ENCODE measurements at regions not wholly inside any gene's neighbourhood (a gene's known extent, or its start where the extent isn't known, plus 50 kb on each side); places are given as distances from the start of the nearest gene placed in this dataset.

GRCh38 chr5:98714710-98715288 lies 58.7 kb upstream of the RGMB start:
- Histone ChIP-seq H3K9me3 (no peaks in the 10 kb centered on the region), H3K36me3 (ENCODE audit: control insufficient read depth in 2 of 2, extremely low read depth in 1 of 2, insufficient read depth in 1 of 2, low read length in 1 of 2) (no peaks in the 10 kb centered on the region), H3K27ac (ENCODE audit: low read length) (no peak overlapping the region), H3K4me3 (ENCODE audit: control insufficient read depth in 1 of 2, extremely low read depth in 1 of 2, low read length in 1 of 2) (no peak overlapping the region), H3K27me3 (replicated peaks in 1 of 2; ENCODE audit: control insufficient read depth in 2 of 2, extremely low read depth in 1 of 2, insufficient read depth in 2 of 2, low read length in 1 of 2) (no peaks in the 10 kb centered on the region), H3K4me1 (ENCODE audit: control insufficient read depth in 1 of 2, extremely low read depth in 1 of 2, insufficient read depth in 2 of 2, low read length in 2 of 2) (no peaks in the 10 kb centered on the region)
- ATAC-seq (replicated peaks in 1 of 4): no peak
- no peaks in the 10 kb centered on the region for H3K4me1 Mint-ChIP-seq
- CTCF ChIA-PET: interaction anchor here in 1 of 2 donors (0.8 kb wide), 1 partner anchor 111 kb away, joined by 4 read pairs; no protein-coding TSS in a partner anchor
- H3K9me3 Mint-ChIP-seq: peaks cover 0 to 9% (median 9%) of the 10 kb centered on the region in 3 donors
- no peak overlapping the region for H3K4me3 Mint-ChIP-seq
- H3K27me3 Mint-ChIP-seq: peaks cover 10 to 32% of the 10 kb centered on the region in 2 donors
- WGBS (ENCODE audit: insufficient coverage): 40% methylated on average over 1 of the region's 3 CpGs
- no peaks in the 10 kb centered on the region for H3K36me3 Mint-ChIP-seq
- H3K27ac Mint-ChIP-seq: no peak overlapping the region
- POLR2A ChIA-PET: no interaction called here
- no peak for DNase-seq

GRCh38 chr5:98721231-98721928 lies 52.1 kb upstream of the RGMB start:
- ATAC-seq (replicated peaks in 1 of 4): no peak
- CTCF ChIA-PET: interaction anchor here in 1 of 2 donors (0.6 kb wide), 1 partner anchor 75 kb away, joined by 3 read pairs; no protein-coding TSS in a partner anchor
- Histone ChIP-seq H3K27me3 (replicated peaks in 1 of 2; ENCODE audit: control insufficient read depth in 2 of 2, extremely low read depth in 1 of 2, insufficient read depth in 2 of 2, low read length in 1 of 2) (no peaks in the 10 kb centered on the region), H3K4me1 (ENCODE audit: control insufficient read depth in 1 of 2, extremely low read depth in 1 of 2, insufficient read depth in 2 of 2, low read length in 2 of 2) (no peaks in the 10 kb centered on the region), H3K36me3 (ENCODE audit: control insufficient read depth in 2 of 2, extremely low read depth in 1 of 2, insufficient read depth in 1 of 2, low read length in 1 of 2) (no peaks in the 10 kb centered on the region), H3K27ac (ENCODE audit: low read length) (no peak overlapping the region), H3K4me3 (ENCODE audit: control insufficient read depth in 1 of 2, extremely low read depth in 1 of 2, low read length in 1 of 2) (no peak overlapping the region), H3K9me3 (no peaks in the 10 kb centered on the region)
- H3K27me3 Mint-ChIP-seq: peaks cover 6 to 27% of the 10 kb centered on the region in 2 donors
- no peak overlapping the region for H3K4me3 Mint-ChIP-seq
- H3K4me1 Mint-ChIP-seq: no peaks in the 10 kb centered on the region
- WGBS (ENCODE audit: insufficient coverage): no CpG with 5 or more reads among the region's 1 CpG
- DNase-seq: no peak
- H3K36me3 Mint-ChIP-seq: no peaks in the 10 kb centered on the region
- POLR2A ChIA-PET: no interaction called here
- peaks cover 0 to 9% (median 9%) of the 10 kb centered on the region in 3 donors for H3K9me3 Mint-ChIP-seq
- no peak overlapping the region for H3K27ac Mint-ChIP-seq

- peaks cover 6 to 28% of the 10 kb centered on the region in 2 donors for H3K27me3 Mint-ChIP-seq
- ChIA-PET CTCF (interaction anchor here in 1 of 2 donors (0.6 to 0.7 kb wide), 2 partner anchors 34 to 74 kb away, joined by 3 read pairs; no protein-coding TSS in a partner anchor), POLR2A (no interaction called here)
- no peak overlapping the region for H3K4me3 ChIP-seq (ENCODE audit: control insufficient read depth in 1 of 2, extremely low read depth in 1 of 2, low read length in 1 of 2)
- ATAC-seq (replicated peaks in 1 of 4) (no peak), DNase-seq (no peak)
- H3K4me1 ChIP-seq (ENCODE audit: control insufficient read depth in 1 of 2, extremely low read depth in 1 of 2, insufficient read depth in 2 of 2, low read length in 2 of 2): no peaks in the 10 kb centered on the region
- no peaks in the 10 kb centered on the region for H3K36me3 ChIP-seq (ENCODE audit: control insufficient read depth in 2 of 2, extremely low read depth in 1 of 2, insufficient read depth in 1 of 2, low read length in 1 of 2)
- H3K27ac Mint-ChIP-seq: no peak overlapping the region
- H3K36me3 Mint-ChIP-seq: no peaks in the 10 kb centered on the region
- no peaks in the 10 kb centered on the region for H3K4me1 Mint-ChIP-seq
- peaks cover 0 to 9% (median 9%) of the 10 kb centered on the region in 3 donors for H3K9me3 Mint-ChIP-seq
- no peak overlapping the region for H3K4me3 Mint-ChIP-seq
- no peaks in the 10 kb centered on the region for H3K27me3 ChIP-seq (replicated peaks in 1 of 2; ENCODE audit: control insufficient read depth in 2 of 2, extremely low read depth in 1 of 2, insufficient read depth in 2 of 2, low read length in 1 of 2)
- H3K9me3 ChIP-seq: no peaks in the 10 kb centered on the region
- no peak overlapping the region for H3K27ac ChIP-seq (ENCODE audit: low read length)
- WGBS (ENCODE audit: insufficient coverage): no CpG with 5 or more reads among the region's 2 CpGs
These were observed 51.3 kb upstream of the RGMB start for GRCh38 chr5:98722188-98722587.

- H3K9me3 ChIP-seq: no peaks in the 10 kb centered on the region
- 94% methylated on average over 2 of the region's 2 CpGs for WGBS (ENCODE audit: insufficient coverage)
- no peaks in the 10 kb centered on the region for H3K36me3 ChIP-seq (ENCODE audit: control insufficient read depth in 2 of 2, extremely low read depth in 1 of 2, insufficient read depth in 1 of 2, low read length in 1 of 2)
- no peaks in the 10 kb centered on the region for H3K27me3 ChIP-seq (replicated peaks in 1 of 2; ENCODE audit: control insufficient read depth in 2 of 2, extremely low read depth in 1 of 2, insufficient read depth in 2 of 2, low read length in 1 of 2)
- H3K4me1 ChIP-seq (ENCODE audit: control insufficient read depth in 1 of 2, extremely low read depth in 1 of 2, insufficient read depth in 2 of 2, low read length in 2 of 2): no peaks in the 10 kb centered on the region
- ATAC-seq (replicated peaks in 1 of 4): no peak
- DNase-seq: no peak
- peaks cover 0 to 9% (median 9%) of the 10 kb centered on the region in 3 donors for H3K9me3 Mint-ChIP-seq
- H3K27me3 Mint-ChIP-seq: peaks cover 6 to 27% of the 10 kb centered on the region in 2 donors
- no peak overlapping the region for H3K4me3 Mint-ChIP-seq
- H3K4me1 Mint-ChIP-seq: no peaks in the 10 kb centered on the region
- ChIA-PET POLR2A (no interaction called here), CTCF (no interaction called here)
- H3K4me3 ChIP-seq (ENCODE audit: control insufficient read depth in 1 of 2, extremely low read depth in 1 of 2, low read length in 1 of 2): no peak overlapping the region
- no peaks in the 10 kb centered on the region for H3K36me3 Mint-ChIP-seq
- no peak overlapping the region for H3K27ac ChIP-seq (ENCODE audit: low read length)
- no peak overlapping the region for H3K27ac Mint-ChIP-seq
These were observed 50.4 kb upstream of the RGMB start for GRCh38 chr5:98723061-98723460.
